RWPE2 (cell line): ENCODE measurements at regions not wholly inside any gene's neighbourhood (a gene's known extent, or its start where the extent isn't known, plus 50 kb on each side); places are given as distances from the start of the nearest gene placed in this dataset.

Experiments
- ATAC-seq: fragments of 200-7000 bp; cut with Tn5 transposase; 3 replicates; pipeline ENCODE4 v1.9.1; 2021; ENCODE audit warnings: low read depth
- DNase-seq: peaks from one replicate; pipeline ENCODE4 v3.0.0-alpha.2; 2020; ENCODE audit warnings: low spot score
- H3K27ac ChIP-seq: fragments of 450-650 bp; 2 replicates; pipeline ENCODE4 v1.5.1; 2017; ENCODE audit warnings: mild to moderate bottlenecking; ENCODE audit not compliant: poor library complexity, severe bottlenecking
- H3K27me3 ChIP-seq: fragments of 250-450 bp; sonication (Bioruptor Pico); 2 replicates; pipeline ENCODE4 v1.5.1; 2021; ENCODE audit warnings: mild to moderate bottlenecking, moderate library complexity; ENCODE audit not compliant: insufficient read depth, poor library complexity, severe bottlenecking
- H3K36me3 ChIP-seq: fragments of 250-450 bp; sonication (Bioruptor Pico); 2 replicates; pipeline ENCODE4 v1.5.1; 2020; ENCODE audit warnings: low read depth, mild to moderate bottlenecking, moderate library complexity
- H3K4me1 ChIP-seq: fragments of 250-450 bp; sonication (Bioruptor Pico); 2 replicates; pipeline ENCODE4 v1.5.1; 2021; ENCODE audit warnings: mild to moderate bottlenecking, moderate library complexity; ENCODE audit not compliant: insufficient read depth, poor library complexity, severe bottlenecking
- H3K4me3 ChIP-seq: fragments of 250-450 bp; sonication (Bioruptor Pico); 2 replicates; pipeline ENCODE4 v1.5.1; 2021; ENCODE audit warnings: mild to moderate bottlenecking, moderate library complexity; ENCODE audit not compliant: severe bottlenecking
- H3K9me3 ChIP-seq: fragments of 250-450 bp; sonication (Bioruptor Pico); 2 replicates; pipeline ENCODE4 v1.5.1; 2021; ENCODE audit warnings: mild to moderate bottlenecking, moderate library complexity; ENCODE audit not compliant: severe bottlenecking
- CTCF ChIP-seq: fragments of 450-650 bp; IDR thresholded peaks from one replicate; pipeline ENCODE4 v1.5.1; 2017; ENCODE audit warnings: mild to moderate bottlenecking, moderate library complexity; ENCODE audit not compliant: poor library complexity, severe bottlenecking

GRCh38 chr3:34015204-34016142 lies 217.0 kb downstream of the PDCD6IP start:
- no peak for ATAC-seq
- Histone ChIP-seq H3K4me1 (peaks cover 26% of the 10 kb centered on the region), H3K36me3 (no peaks in the 10 kb centered on the region), H3K27ac (no peak overlapping the region), H3K4me3 (no peak overlapping the region), H3K9me3 (no peaks in the 10 kb centered on the region), H3K27me3 (no peaks in the 10 kb centered on the region)
- no peak for DNase-seq
- no peak for TF ChIP-seq CTCF

GRCh38 chr3:34016925-34017587 lies 218.6 kb downstream of the PDCD6IP start:
- no peak overlapping the region for H3K27ac ChIP-seq
- H3K4me3 ChIP-seq = no peak overlapping the region
- no peaks in the 10 kb centered on the region for H3K36me3 ChIP-seq
- H3K27me3 ChIP-seq = no peaks in the 10 kb centered on the region
- DNase-seq (no peak), ATAC-seq (peak; percentile 64)
- H3K9me3 ChIP-seq = no peaks in the 10 kb centered on the region
- peaks cover 18% of the 10 kb centered on the region for H3K4me1 ChIP-seq
- TF ChIP-seq CTCF = no peak

GRCh38 chr3:34017757-34018156 lies 219.3 kb downstream of the PDCD6IP start:
- no peak overlapping the region for H3K4me3 ChIP-seq
- DNase-seq (no peak), ATAC-seq (no peak)
- no peaks in the 10 kb centered on the region for H3K9me3 ChIP-seq
- H3K4me1 ChIP-seq = peaks cover 11% of the 10 kb centered on the region
- no peak for TF ChIP-seq CTCF
- no peaks in the 10 kb centered on the region for H3K36me3 ChIP-seq
- H3K27me3 ChIP-seq = no peaks in the 10 kb centered on the region
- no peak overlapping the region for H3K27ac ChIP-seq

- no peak for DNase-seq
- Histone ChIP-seq H3K27me3 (no peaks in the 10 kb centered on the region), H3K36me3 (no peaks in the 10 kb centered on the region), H3K4me3 (no peak overlapping the region), H3K27ac (no peak overlapping the region), H3K9me3 (no peaks in the 10 kb centered on the region), H3K4me1 (peaks cover 10% of the 10 kb centered on the region)
- no peak for TF ChIP-seq CTCF
- ATAC-seq = no peak
Measured at GRCh38 chr3:34019158-34019557, 220.7 kb downstream of the PDCD6IP start.

GRCh38 chr3:34020170-34020569 lies 221.7 kb downstream of the PDCD6IP start:
- Histone ChIP-seq H3K27me3 (no peaks in the 10 kb centered on the region), H3K27ac (no peak overlapping the region), H3K36me3 (no peaks in the 10 kb centered on the region), H3K4me3 (no peak overlapping the region), H3K9me3 (no peaks in the 10 kb centered on the region), H3K4me1 (peaks cover 10% of the 10 kb centered on the region)
- no peak for DNase-seq
- no peak for ATAC-seq
- TF ChIP-seq CTCF = no peak
